Neuronal stem cell (in vitro differentiated cells): ENCODE measurements at regions not wholly inside any gene's neighbourhood (a gene's known extent, or its start where the extent isn't known, plus 50 kb on each side); places are given as distances from the start of the nearest gene placed in this dataset.

Source experiments
- DNase-seq: peaks from one replicate; pipeline ENCODE4 v3.0.0-alpha.2; 2013; ENCODE audit warnings: low spot score
- H2AFZ ChIP-seq: one replicate; pipeline ENCODE4 v1.6.1; 2013; ENCODE audit warnings: mild to moderate bottlenecking, low read length, inconsistent platforms
- H2AK5ac ChIP-seq: 2 replicates; pipeline ENCODE4 v1.6.1; 2013; ENCODE audit warnings: low read depth, mild to moderate bottlenecking, inconsistent platforms, low read length, moderate library complexity, mixed read lengths
- H2BK120ac ChIP-seq: 2 replicates; pipeline ENCODE4 v1.6.1; 2013; ENCODE audit warnings: low read depth, mild to moderate bottlenecking, inconsistent platforms, low read length, moderate library complexity, mixed read lengths
- H2BK12ac ChIP-seq: one replicate; pipeline ENCODE4 v1.6.1; 2013; ENCODE audit warnings: low read length, inconsistent platforms
- H2BK15ac ChIP-seq: 2 replicates; pipeline ENCODE4 v1.6.1; 2013; ENCODE audit warnings: mild to moderate bottlenecking, low read length, inconsistent platforms, mixed read lengths
- H2BK5ac ChIP-seq: one replicate; pipeline ENCODE4 v1.6.1; 2013; ENCODE audit warnings: inconsistent platforms, mild to moderate bottlenecking, low read length, moderate library complexity
- H3K14ac ChIP-seq: one replicate; pipeline ENCODE4 v1.6.1; 2013; ENCODE audit warnings: low read length, inconsistent platforms
- H3K18ac ChIP-seq: 2 replicates; pipeline ENCODE4 v1.6.1; 2013; ENCODE audit warnings: low read length, inconsistent platforms
- H3K23ac ChIP-seq: 2 replicates; pipeline ENCODE4 v1.6.1; 2013; ENCODE audit warnings: low read depth, mild to moderate bottlenecking, mixed read lengths, low read length, inconsistent platforms; ENCODE audit not compliant: poor library complexity
- H3K27ac ChIP-seq: replicated peaks from 3 replicates; pipeline ENCODE4 v1.5.1; 2013; ENCODE audit warnings: low read length, inconsistent platforms
- H3K27me3 ChIP-seq, 3 experiments: 2 replicates each; pipeline ENCODE4 v1.6.1; 2013; ENCODE audit warnings: low read length in 3 of 3, mild to moderate bottlenecking in 2 of 3, inconsistent platforms in 1 of 3, low read depth in 1 of 3, mixed read lengths in 1 of 3, moderate library complexity in 1 of 3; ENCODE audit not compliant: control insufficient read depth in 3 of 3, insufficient read depth in 3 of 3
- H3K36me3 ChIP-seq, 2 donors: replicated peaks in 1 of 2; 2 replicates each; pipeline ENCODE4 v1.6.1; 2013; ENCODE audit warnings: low read length in 2 of 2; ENCODE audit not compliant: control insufficient read depth in 2 of 2, insufficient read depth in 2 of 2
- H3K4ac ChIP-seq: 2 replicates; pipeline ENCODE4 v1.6.1; 2013; ENCODE audit warnings: inconsistent platforms, mild to moderate bottlenecking, low read length, moderate library complexity
- H3K4me1 ChIP-seq, 2 donors: 1 replicate in 1 of 2; 2 replicates in 1 of 2; pipeline ENCODE4 v1.6.1; 2013; ENCODE audit warnings: low read length in 2 of 2, low read depth in 1 of 2; ENCODE audit not compliant: control insufficient read depth in 2 of 2, insufficient read depth in 1 of 2
- H3K4me2 ChIP-seq: one replicate; pipeline ENCODE4 v1.6.1; 2013; ENCODE audit warnings: mild to moderate bottlenecking, low read length, inconsistent platforms; ENCODE audit not compliant: insufficient read depth, poor library complexity, severe bottlenecking
- H3K4me3 ChIP-seq, 2 donors: 2 replicates each; pipeline ENCODE4 v1.5.1; 2013; ENCODE audit warnings: low read length in 2 of 2, mild to moderate bottlenecking in 2 of 2, inconsistent platforms in 1 of 2, moderate library complexity in 1 of 2
- H3K79me1 ChIP-seq: one replicate; pipeline ENCODE4 v1.6.1; 2013; ENCODE audit warnings: low read depth, mild to moderate bottlenecking, inconsistent platforms, low read length, moderate library complexity
- H3K9ac ChIP-seq: one replicate; pipeline ENCODE4 v1.6.1; 2013; ENCODE audit warnings: mild to moderate bottlenecking, low read depth, low read length, inconsistent platforms; ENCODE audit not compliant: poor library complexity
- H3K9me3 ChIP-seq, 2 donors: replicated peaks in 1 of 2; 2 replicates each; pipeline versions ENCODE3 to v1.6.1; 2013; ENCODE audit warnings: low read length in 2 of 2, mild to moderate bottlenecking in 2 of 2, inconsistent platforms in 1 of 2, low read depth in 1 of 2, mixed read lengths in 1 of 2, moderate library complexity in 1 of 2; ENCODE audit not compliant: control insufficient read depth in 2 of 2, insufficient read depth in 1 of 2
- H4K8ac ChIP-seq: one replicate; pipeline ENCODE4 v1.6.1; 2013; ENCODE audit warnings: low read depth, mild to moderate bottlenecking, inconsistent platforms, low read length, moderate library complexity
- H4K91ac ChIP-seq: one replicate; pipeline ENCODE4 v1.6.1; 2013; ENCODE audit warnings: low read length, low read depth, mild to moderate bottlenecking, inconsistent platforms; ENCODE audit not compliant: poor library complexity
- WGBS, 2 donors: extraction: QIAGEN DNeasy Blood & Tissue Kit; methylation state at CpG; one replicate each; pipeline ENCODE4 v1.1.7; 2013; ENCODE audit warnings: missing lambda C conversion rate in 2 of 2, mixed read lengths in 1 of 2; ENCODE audit not compliant: insufficient read length in 2 of 2, insufficient replicate concordance in 1 of 2; ENCODE audit errors: extremely low coverage in 2 of 2; 5-methylcytosine and 5-hydroxymethylcytosine counted together

DNA sequence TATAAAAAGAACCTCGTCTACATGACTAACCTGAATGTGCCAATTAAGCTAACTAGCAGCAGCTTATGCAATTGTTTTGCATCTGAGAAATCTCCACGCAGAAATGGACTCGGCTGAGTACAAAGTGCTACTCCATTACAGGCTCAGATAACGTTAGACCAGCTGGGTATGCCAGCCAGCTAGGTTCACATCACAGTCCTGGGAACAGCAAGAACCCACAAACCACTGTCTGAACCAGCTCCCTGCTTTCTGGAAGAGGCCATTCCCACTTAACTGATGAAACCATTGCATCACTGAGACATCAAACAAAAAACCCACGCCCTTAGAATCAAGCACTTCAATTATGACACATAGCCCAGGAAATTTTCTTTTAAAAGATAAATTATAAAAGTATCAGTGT, 202.7 kb downstream of the CYRIA start:
- Histone ChIP-seq H3K9me3 (no peaks in the 10 kb centered on the region), H3K79me1 (no peaks in the 10 kb centered on the region), H4K8ac (no peak overlapping the region), H2BK15ac (no peak overlapping the region), H3K4me1 (peaks cover 0 to 8% of the 10 kb centered on the region in 2 donors), H2AFZ (no peak overlapping the region), H3K4me2 (no peak overlapping the region), H3K4ac (no peak overlapping the region), H3K23ac (no peak overlapping the region), H4K91ac (peak overlapping the region; percentile 38), H2BK5ac (no peak overlapping the region), H2BK12ac (no peak overlapping the region), H3K18ac (no peak overlapping the region), H3K36me3 (peaks cover 0 to 1% of the 10 kb centered on the region in 2 donors), H2AK5ac (no peak overlapping the region), H3K27ac (no peak overlapping the region), H3K27me3 (no peaks in the 10 kb centered on the region), H3K14ac (no peak overlapping the region), H3K4me3 (no peak overlapping the region), H3K9ac (no peak overlapping the region), H2BK120ac (no peak overlapping the region)
- no CpG with 5 or more reads among the region's 5 CpGs for WGBS, 2 donors
- DNase-seq: no peak

DNA sequence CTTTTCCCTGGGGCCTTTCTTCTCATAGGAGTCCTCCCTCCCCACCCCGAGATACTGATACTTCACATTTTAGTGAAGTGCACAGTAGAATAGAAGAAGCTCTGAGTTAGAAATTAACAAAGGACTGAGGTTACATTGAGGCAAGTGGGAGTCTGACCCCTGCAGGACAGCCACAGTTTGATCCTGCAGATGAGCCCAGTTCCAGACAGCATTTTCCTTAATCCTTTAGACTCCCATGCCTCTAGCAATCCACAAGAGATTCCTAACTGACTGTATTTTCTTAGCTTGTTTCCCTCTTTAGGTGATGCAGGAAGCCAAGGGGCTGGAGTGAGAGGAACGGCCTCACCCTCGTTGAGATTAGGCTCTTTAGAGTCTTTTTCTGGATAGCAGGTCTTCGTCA, 204.0 kb downstream of the CYRIA start:
- no peak overlapping the region for H3K27ac ChIP-seq
- no peak overlapping the region for H3K4me2 ChIP-seq
- no peak overlapping the region for H3K23ac ChIP-seq
- no peak overlapping the region for H2AK5ac ChIP-seq
- H3K79me1 ChIP-seq: no peaks in the 10 kb centered on the region
- no peaks in the 10 kb centered on the region for H3K27me3 ChIP-seq
- no peak overlapping the region for H3K9ac ChIP-seq
- no CpG with 5 or more reads among the region's 4 CpGs for WGBS, 2 donors
- H2BK120ac ChIP-seq: no peak overlapping the region
- H2BK15ac ChIP-seq: no peak overlapping the region
- H3K36me3 ChIP-seq: peaks cover 0 to 1% of the 10 kb centered on the region in 2 donors
- H3K4me1 ChIP-seq: peaks cover 0 to 8% of the 10 kb centered on the region in 2 donors
- H3K18ac ChIP-seq: no peak overlapping the region
- H3K9me3 ChIP-seq: no peaks in the 10 kb centered on the region
- H2AFZ ChIP-seq: no peak overlapping the region
- no peak overlapping the region for H2BK12ac ChIP-seq
- no peak overlapping the region for H4K91ac ChIP-seq
- no peak overlapping the region for H3K4me3 ChIP-seq
- no peak overlapping the region for H3K4ac ChIP-seq
- H3K14ac ChIP-seq: no peak overlapping the region
- DNase-seq: no peak
- H4K8ac ChIP-seq: no peak overlapping the region
- no peak overlapping the region for H2BK5ac ChIP-seq

DNA sequence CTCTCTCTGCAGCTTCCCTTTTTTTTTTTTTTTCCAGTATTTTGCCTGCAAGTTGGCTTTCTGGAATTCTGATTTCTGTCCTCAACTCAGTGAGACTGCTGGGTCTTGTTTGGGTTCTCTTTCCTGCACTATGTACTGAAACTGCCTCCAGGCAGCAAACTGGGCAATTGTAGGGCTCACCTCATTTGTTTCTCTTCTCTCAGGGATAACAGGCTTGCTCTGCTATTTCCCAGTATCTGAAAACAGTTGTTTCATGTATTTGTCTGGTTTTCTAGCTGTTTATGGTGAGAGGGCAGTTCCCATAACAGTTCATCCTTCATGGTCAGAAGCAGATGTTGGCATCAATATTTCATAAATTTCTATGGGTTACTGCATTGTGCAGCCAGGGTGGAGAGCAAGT, 206.0 kb downstream of the CYRIA start:
- Histone ChIP-seq H2BK15ac (no peak overlapping the region), H3K27ac (no peak overlapping the region), H3K4ac (no peak overlapping the region), H4K91ac (no peak overlapping the region), H3K27me3 (no peaks in the 10 kb centered on the region), H3K18ac (no peak overlapping the region), H2BK120ac (no peak overlapping the region), H3K4me3 (no peak overlapping the region), H4K8ac (no peak overlapping the region), H3K79me1 (no peaks in the 10 kb centered on the region), H3K14ac (no peak overlapping the region), H2AK5ac (no peak overlapping the region), H3K4me2 (no peak overlapping the region), H3K4me1 (peaks cover 0 to 6% of the 10 kb centered on the region in 2 donors), H2AFZ (no peak overlapping the region), H2BK12ac (no peak overlapping the region), H3K9ac (no peak overlapping the region), H2BK5ac (no peak overlapping the region), H3K9me3 (no peaks in the 10 kb centered on the region), H3K23ac (no peak overlapping the region), H3K36me3 (no peaks in the 10 kb centered on the region)
- DNase-seq: no peak

DNA sequence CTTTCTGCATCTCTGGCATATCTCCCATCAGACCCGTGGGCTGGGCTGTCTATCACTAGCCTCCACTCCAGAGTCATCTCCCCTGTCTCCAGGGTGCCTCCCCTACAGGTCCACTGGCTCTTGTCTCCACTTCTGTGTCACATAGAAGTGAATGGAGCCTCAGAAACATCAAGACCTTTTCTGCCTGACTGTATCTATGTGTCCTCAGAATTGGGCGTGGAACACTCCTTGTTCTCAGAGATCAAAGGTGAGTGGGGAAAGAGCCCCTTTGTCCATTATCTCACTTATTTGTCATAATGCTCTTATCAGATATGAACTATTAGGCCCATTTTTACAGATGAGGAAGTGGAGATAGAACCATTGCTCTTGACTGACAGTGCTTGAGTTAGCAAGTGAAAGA, 211.0 kb downstream of the CYRIA start:
- no peak overlapping the region for H3K23ac ChIP-seq
- no peak overlapping the region for H2BK12ac ChIP-seq
- no peaks in the 10 kb centered on the region for H3K79me1 ChIP-seq
- H3K4me2 ChIP-seq: no peak overlapping the region
- no peak overlapping the region for H2BK120ac ChIP-seq
- H3K27me3 ChIP-seq: no peaks in the 10 kb centered on the region
- H3K36me3 ChIP-seq: no peaks in the 10 kb centered on the region
- no peak overlapping the region for H4K8ac ChIP-seq
- no peaks in the 10 kb centered on the region for H3K9me3 ChIP-seq
- no peak overlapping the region for H2BK5ac ChIP-seq
- no CpG with 5 or more reads among the region's 2 CpGs for WGBS, 2 donors
- no peak overlapping the region for H3K4me3 ChIP-seq
- no peak overlapping the region for H2AK5ac ChIP-seq
- H4K91ac ChIP-seq: no peak overlapping the region
- no peak for DNase-seq
- no peak overlapping the region for H3K14ac ChIP-seq
- no peaks in the 10 kb centered on the region for H3K4me1 ChIP-seq
- no peak overlapping the region for H3K4ac ChIP-seq
- no peak overlapping the region for H3K18ac ChIP-seq
- H3K27ac ChIP-seq: no peak overlapping the region
- H2BK15ac ChIP-seq: no peak overlapping the region
- H3K9ac ChIP-seq: no peak overlapping the region
- no peak overlapping the region for H2AFZ ChIP-seq
